Glomerular visceral epithelial cell (primary cell): ENCODE measurements at regions not wholly inside any gene's neighbourhood (a gene's known extent, or its start where the extent isn't known, plus 50 kb on each side); places are given as distances from the start of the nearest gene placed in this dataset.

ENCODE experiments used
- DNase-seq: peaks from one replicate; pipeline ENCODE4 v3.0.0-alpha.2; 2016; ENCODE audit errors: extremely low spot score

GRCh38 chr6:106918115-106918514, 56.4 kb downstream of the CD24 start:
- no peak for DNase-seq

- DNase-seq, result no peak
Observed at GRCh38 chr6:106916891-106917290, 57.6 kb downstream of the CD24 start.

GRCh38 chr6:106913676-106914280, 60.8 kb downstream of the CD24 start:
- no peak for DNase-seq

- DNase-seq, result no peak
Observed at GRCh38 chr6:106913111-106913510, 61.4 kb downstream of the CD24 start.

GRCh38 chr6:106912091-106912490, 62.4 kb downstream of the CD24 start:
- DNase-seq, result no peak

- DNase-seq, result no peak
Observed at GRCh38 chr6:106910999-106911949, 63.3 kb downstream of the CD24 start.

- peak; percentile 32 for DNase-seq
Observed at GRCh38 chr6:106908386-106908840, 66.1 kb downstream of the CD24 start.

- no peak for DNase-seq
Observed at GRCh38 chr6:106907754-106908153, 66.8 kb downstream of the CD24 start.

- DNase-seq, result no peak
Observed at GRCh38 chr6:106906232-106906631, 68.3 kb downstream of the CD24 start.

GRCh38 chr6:106903299-106903698, 71.2 kb downstream of the CD24 start:
- DNase-seq, result no peak

- no peak for DNase-seq
Observed at GRCh38 chr6:106901062-106901461, 73.5 kb downstream of the CD24 start.

- DNase-seq, result no peak
Observed at GRCh38 chr6:106899697-106900096, 74.8 kb downstream of the CD24 start.

GRCh38 chr6:106897580-106897979, 76.9 kb downstream of the CD24 start:
- no peak for DNase-seq

GRCh38 chr6:106895703-106896040, 78.9 kb downstream of the CD24 start:
- DNase-seq, result no peak

GRCh38 chr6:106894978-106895702, 79.4 kb downstream of the CD24 start:
- DNase-seq, result peak; percentile 51

GRCh38 chr6:106892186-106892585, 82.3 kb downstream of the CD24 start:
- no peak for DNase-seq

- DNase-seq, result no peak
Observed at GRCh38 chr6:106890447-106890846, 84.1 kb downstream of the CD24 start.

GRCh38 chr6:106889692-106890091, 84.8 kb downstream of the CD24 start:
- no peak for DNase-seq

GRCh38 chr6:106886922-106887797, 87.4 kb downstream of the CD24 start:
- no peak for DNase-seq

GRCh38 chr6:106886081-106886843, 88.3 kb downstream of the CD24 start:
- no peak for DNase-seq

- no peak for DNase-seq
Observed at GRCh38 chr6:106885679-106886078, 88.8 kb downstream of the CD24 start.
